MCF 10A (cell line): ENCODE measurements at regions not wholly inside any gene's neighbourhood (a gene's known extent, or its start where the extent isn't known, plus 50 kb on each side); places are given as distances from the start of the nearest gene placed in this dataset.

Source experiments
- BruUV-seq: library from RNA; stranded (reverse); fragments of 400-500 nt; replicated peaks from 2 replicates; lab custom pipeline; 2021; lab: Mats Ljungman, UMichigan
- CTCF ChIA-PET: fragments of 300-600 bp; sonication (Branson Sonifier 250); formaldehyde crosslinking; extraction: SDS; loops from one replicate; lab custom pipeline; 2021; ENCODE audit warnings: antibody characterized with exemption, inconsistent platforms; lab: Yijun Ruan, JAX
- POLR2A ChIA-PET: fragments of 300-600, 350-650 bp; sonication (Branson Sonifier 250); formaldehyde crosslinking; extraction: SDS; loops from one replicate; lab custom pipeline; 2020; ENCODE audit warnings: antibody characterized with exemption, inconsistent platforms; lab: Yijun Ruan, JAX
- DNase-seq: peaks from one replicate; pipeline ENCODE4 v3.0.0-alpha.2; 2018; ENCODE audit not compliant: unreplicated experiment
- H3K27ac Mint-ChIP-seq: one replicate; pipeline ENCODE4 v1.8.0; 2022; ENCODE audit warnings: mild to moderate bottlenecking, low read depth, mixed read lengths; ENCODE audit not compliant: unreplicated experiment
- H3K27me3 Mint-ChIP-seq: one replicate; pipeline ENCODE4 v1.8.0; 2022; ENCODE audit warnings: mixed read lengths; ENCODE audit not compliant: insufficient read depth, unreplicated experiment
- H3K36me3 Mint-ChIP-seq: one replicate; pipeline ENCODE4 v1.8.0; 2022; ENCODE audit warnings: mild to moderate bottlenecking, moderate library complexity, mixed read lengths; ENCODE audit not compliant: insufficient read depth, unreplicated experiment
- H3K4me1 Mint-ChIP-seq: one replicate; pipeline ENCODE4 v1.8.0; 2022; ENCODE audit warnings: mixed read lengths; ENCODE audit not compliant: insufficient read depth, unreplicated experiment
- H3K4me3 Mint-ChIP-seq: one replicate; pipeline ENCODE4 v1.8.0; 2022; ENCODE audit warnings: mild to moderate bottlenecking, moderate library complexity, mixed read lengths; ENCODE audit not compliant: unreplicated experiment
- H3K9me3 Mint-ChIP-seq: one replicate; pipeline ENCODE4 v1.8.0; 2022; ENCODE audit warnings: mixed read lengths; ENCODE audit not compliant: unreplicated experiment
- intact Hi-C: fragments of 100-400 bp; cut with micrococcal nuclease; formaldehyde crosslinking; loops from 2 replicates; pipeline ENCODE4 v1.14.1; 2022
- TF ChIP-seq, protein P1 (sequence below): fragments of 200-600 bp; IDR thresholded peaks from one replicate; pipeline ENCODE4 v1.8.0; 2022; ENCODE audit warnings: antibody characterized with exemption, mild to moderate bottlenecking; ENCODE audit not compliant: unreplicated experiment

- no peak overlapping the region for H3K27ac Mint-ChIP-seq
- no TSS peak for BruUV-seq
- CTCF ChIA-PET = interaction anchor here (0.5 to 1.6 kb wide), 4 partner anchors 35 to 839 kb away, joined by 3 to 5 read pairs (median 4); no protein-coding TSS in a partner anchor
- TF ChIP-seq, protein P1, sequence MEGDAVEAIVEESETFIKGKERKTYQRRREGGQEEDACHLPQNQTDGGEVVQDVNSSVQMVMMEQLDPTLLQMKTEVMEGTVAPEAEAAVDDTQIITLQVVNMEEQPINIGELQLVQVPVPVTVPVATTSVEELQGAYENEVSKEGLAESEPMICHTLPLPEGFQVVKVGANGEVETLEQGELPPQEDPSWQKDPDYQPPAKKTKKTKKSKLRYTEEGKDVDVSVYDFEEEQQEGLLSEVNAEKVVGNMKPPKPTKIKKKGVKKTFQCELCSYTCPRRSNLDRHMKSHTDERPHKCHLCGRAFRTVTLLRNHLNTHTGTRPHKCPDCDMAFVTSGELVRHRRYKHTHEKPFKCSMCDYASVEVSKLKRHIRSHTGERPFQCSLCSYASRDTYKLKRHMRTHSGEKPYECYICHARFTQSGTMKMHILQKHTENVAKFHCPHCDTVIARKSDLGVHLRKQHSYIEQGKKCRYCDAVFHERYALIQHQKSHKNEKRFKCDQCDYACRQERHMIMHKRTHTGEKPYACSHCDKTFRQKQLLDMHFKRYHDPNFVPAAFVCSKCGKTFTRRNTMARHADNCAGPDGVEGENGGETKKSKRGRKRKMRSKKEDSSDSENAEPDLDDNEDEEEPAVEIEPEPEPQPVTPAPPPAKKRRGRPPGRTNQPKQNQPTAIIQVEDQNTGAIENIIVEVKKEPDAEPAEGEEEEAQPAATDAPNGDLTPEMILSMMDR = no peak
- no peaks in the 10 kb centered on the region for H3K27me3 Mint-ChIP-seq
- no peaks in the 10 kb centered on the region for H3K36me3 Mint-ChIP-seq
- intact Hi-C loops = no loop called here
- DNase-seq = peak; percentile 72
- no peaks in the 10 kb centered on the region for H3K4me1 Mint-ChIP-seq
- no peaks in the 10 kb centered on the region for H3K9me3 Mint-ChIP-seq
- H3K4me3 Mint-ChIP-seq = no peak overlapping the region
- POLR2A ChIA-PET = interaction anchor here (0.6 kb wide), 1 partner anchor 176 kb away, joined by 3 read pairs; no protein-coding TSS in a partner anchor
Observed at GRCh38 chr1:199667089-199667488, 360.4 kb upstream of the NR5A2 start.

DNA sequence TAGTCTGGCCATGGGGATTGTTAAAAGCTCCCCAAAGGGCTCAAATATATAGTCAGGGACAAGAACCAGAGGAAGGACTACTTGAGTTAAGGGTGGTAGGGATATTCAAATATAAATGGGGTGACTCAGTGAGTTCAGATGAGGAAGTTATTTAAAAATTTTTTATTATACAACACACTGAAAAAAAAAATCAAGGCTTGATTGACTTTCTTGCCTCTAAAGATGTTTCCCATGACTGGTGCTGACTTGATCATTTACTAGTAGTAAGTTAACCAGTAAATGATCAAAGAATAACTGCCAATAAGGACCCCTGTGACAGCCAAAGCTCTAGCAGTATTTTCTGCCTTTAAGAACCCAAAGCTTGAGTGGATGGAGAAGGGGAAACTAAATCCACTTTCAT is 357.6 kb upstream of the NR5A2 start:
- H3K36me3 Mint-ChIP-seq = no peaks in the 10 kb centered on the region
- TF ChIP-seq, protein P1 = no peak
- H3K9me3 Mint-ChIP-seq = no peaks in the 10 kb centered on the region
- no TSS peak for BruUV-seq
- ChIA-PET CTCF (interaction anchor here (0.6 to 1.3 kb wide), 4 partner anchors 8 to 840 kb away, joined by 3 to 5 read pairs (median 3); no protein-coding TSS in a partner anchor), POLR2A (interaction anchor here (1.4 kb wide), 1 partner anchor 12 kb away, joined by 4 read pairs; no protein-coding TSS in a partner anchor)
- intact Hi-C loops = loop anchor here (10.0 kb wide), 1 partner anchor 915 kb away; no protein-coding TSS in a partner anchor
- no peak overlapping the region for H3K27ac Mint-ChIP-seq
- no peak overlapping the region for H3K4me3 Mint-ChIP-seq
- no peak for DNase-seq
- H3K27me3 Mint-ChIP-seq = no peaks in the 10 kb centered on the region
- H3K4me1 Mint-ChIP-seq = no peaks in the 10 kb centered on the region

- ChIA-PET POLR2A (no interaction called here), CTCF (interaction anchor here (0.5 kb wide), 1 partner anchor 115 kb away, joined by 8 read pairs; no protein-coding TSS in a partner anchor)
- intact Hi-C loops = loop anchor here (10.0 kb wide), 1 partner anchor 917 kb away; no protein-coding TSS in a partner anchor
- Mint-ChIP-seq H3K4me3 (no peak overlapping the region), H3K36me3 (no peaks in the 10 kb centered on the region), H3K4me1 (no peaks in the 10 kb centered on the region), H3K27ac (no peak overlapping the region), H3K9me3 (no peaks in the 10 kb centered on the region), H3K27me3 (no peaks in the 10 kb centered on the region)
- TF ChIP-seq, protein P1 = no peak
- no TSS peak for BruUV-seq
- no peak for DNase-seq
Observed at GRCh38 chr1:199671684-199672083, 355.8 kb upstream of the NR5A2 start.

DNA sequence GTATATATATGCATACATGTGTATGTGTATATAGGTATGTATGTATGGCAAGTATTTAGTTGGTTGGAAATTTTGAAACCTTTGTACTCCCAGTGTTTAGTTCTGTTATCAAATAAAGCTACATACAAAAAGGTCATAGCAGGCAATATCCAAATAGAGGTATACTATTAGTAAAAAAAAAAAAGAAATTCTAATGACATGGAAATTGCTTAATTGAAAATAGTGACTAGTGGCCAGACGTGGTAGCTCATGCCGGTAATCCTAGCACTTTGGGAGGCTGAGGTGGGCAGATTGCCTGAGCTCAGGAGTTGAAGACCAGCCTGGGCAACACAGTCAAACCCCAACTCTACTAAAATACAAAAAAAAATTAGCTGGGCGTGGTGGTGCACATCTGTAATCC is 351.6 kb upstream of the NR5A2 start:
- POLR2A ChIA-PET = interaction anchor here (0.6 kb wide), 1 partner anchor 729 kb away, joined by 3 read pairs; no protein-coding TSS in a partner anchor
- CTCF ChIA-PET = interaction anchor here (0.6 to 1.2 kb wide), 8 partner anchors 9 to 834 kb away, joined by 3 to 6 read pairs (median 4); no protein-coding TSS in a partner anchor
- no peak for DNase-seq
- H3K9me3 Mint-ChIP-seq = no peaks in the 10 kb centered on the region
- intact Hi-C loops = loop anchor here (10.0 kb wide), 1 partner anchor 921 kb away; no protein-coding TSS in a partner anchor
- TF ChIP-seq, protein P1 = no peak
- no peaks in the 10 kb centered on the region for H3K36me3 Mint-ChIP-seq
- no peak overlapping the region for H3K27ac Mint-ChIP-seq
- H3K27me3 Mint-ChIP-seq = no peaks in the 10 kb centered on the region
- BruUV-seq = no TSS peak
- H3K4me3 Mint-ChIP-seq = no peak overlapping the region
- H3K4me1 Mint-ChIP-seq = no peaks in the 10 kb centered on the region
